ENCODE measurements at regions not wholly inside any gene's neighbourhood (a gene's known extent, or its start where the extent isn't known, plus 50 kb on each side); places are given as distances from the start of the nearest gene placed in this dataset.

- no peak overlapping the region for H3K4me2 ChIP-seq
- Mint-ChIP-seq H3K4me1 (no peaks in the 10 kb centered on the region), H3K36me3 (ENCODE audit: low read depth) (no peaks in the 10 kb centered on the region), H3K4me3 (no peak overlapping the region), H3K9me3 (no peaks in the 10 kb centered on the region; the same call in 2 of the 3 replicates), H3K27me3 (ENCODE audit: insufficient read depth, low read depth, poor library complexity) (no peaks in the 10 kb centered on the region), H3K27ac (no peak overlapping the region)
- H4K20me1 ChIP-seq (replicated peaks; ENCODE audit: insufficient read depth) = no peaks in the 10 kb centered on the region
- no peak for DNase-seq (ENCODE audit: low spot score)
- H3K4me1 ChIP-seq (ENCODE audit: insufficient read depth) = no peaks in the 10 kb centered on the region
- H3K36me3 ChIP-seq (ENCODE audit: insufficient read depth) = no peaks in the 10 kb centered on the region
- H3F3A ChIP-seq (replicated peaks; ENCODE audit: low read depth) = no peaks in the 10 kb centered on the region
- no peaks in the 10 kb centered on the region for H3K27me3 ChIP-seq (ENCODE audit: insufficient read depth)
- H3K4me3 ChIP-seq = no peak overlapping the region
- no peak overlapping the region for H3K27ac ChIP-seq (ENCODE audit: low read depth)
- no peak for ATAC-seq
- no peaks in the 10 kb centered on the region for H3K79me2 ChIP-seq (replicated peaks; ENCODE audit: insufficient read depth)
- no peak overlapping the region for H2AFZ ChIP-seq
- TF ChIP-seq CTCF (conservative IDR thresholded peaks at IDR 0.05; ENCODE audit: low read depth in 2 of 2) (no peak), CREB1 (CRISPR knock-in tag; IDR thresholded peaks at IDR 0.05; ENCODE audit: low read depth) (no peak)
- H3K9me2 ChIP-seq (ENCODE audit: insufficient read depth) = no peaks in the 10 kb centered on the region; the same call in 1 of the 2 replicates
These were observed 93.2 kb upstream of the CXCL14 start for GRCh38 chr5:135671966-135672365.

- Mint-ChIP-seq H3K4me1 (no peaks in the 10 kb centered on the region), H3K9me3 (no peaks in the 10 kb centered on the region), H3K27me3 (ENCODE audit: insufficient read depth, low read depth, poor library complexity) (no peaks in the 10 kb centered on the region), H3K27ac (no peak overlapping the region), H3K4me3 (no peak overlapping the region), H3K36me3 (ENCODE audit: low read depth) (no peaks in the 10 kb centered on the region)
- DNase-seq (ENCODE audit: low spot score) (no peak), ATAC-seq (no peak)
- no peaks in the 10 kb centered on the region; the same call in 1 of the 2 replicates for H3K9me2 ChIP-seq (ENCODE audit: insufficient read depth)
- H3K79me2 ChIP-seq (replicated peaks; ENCODE audit: insufficient read depth) = no peaks in the 10 kb centered on the region
- no peaks in the 10 kb centered on the region for H3K4me1 ChIP-seq (ENCODE audit: insufficient read depth)
- H3K4me3 ChIP-seq = no peak overlapping the region
- no peak overlapping the region for H3K27ac ChIP-seq (ENCODE audit: low read depth)
- no peaks in the 10 kb centered on the region for H4K20me1 ChIP-seq (replicated peaks; ENCODE audit: insufficient read depth)
- H3K27me3 ChIP-seq (ENCODE audit: insufficient read depth) = no peaks in the 10 kb centered on the region
- H3K4me2 ChIP-seq = no peak overlapping the region
- no peak overlapping the region for H2AFZ ChIP-seq
- no peaks in the 10 kb centered on the region for H3K36me3 ChIP-seq (ENCODE audit: insufficient read depth)
- no peaks in the 10 kb centered on the region for H3F3A ChIP-seq (replicated peaks; ENCODE audit: low read depth)
- no peak for TF ChIP-seq EZH2 (IDR thresholded peaks at IDR 0.05; ENCODE audit: low read depth, unreplicated experiment)
- TF ChIP-seq ZNF331 (CRISPR knock-in tag; IDR thresholded peaks at IDR 0.05; ENCODE audit: low read depth) = no peak
- TF ChIP-seq POLR2AphosphoS5 (IDR thresholded peaks at IDR 0.05; ENCODE audit: low read depth) = no peak
- no peak for TF ChIP-seq ZNF114 (CRISPR knock-in tag; IDR thresholded peaks at IDR 0.05)
- TF ChIP-seq NANOG (IDR thresholded peaks at IDR 0.05; ENCODE audit: borderline replicate concordance) = no peak
- TF ChIP-seq REST (IDR thresholded peaks at IDR 0.05; ENCODE audit: unreplicated experiment) = no peak
- no peak for TF ChIP-seq STAT1 (IDR thresholded peaks at IDR 0.05; ENCODE audit: unreplicated experiment)
- TF ChIP-seq JUNB (IDR thresholded peaks at IDR 0.05; ENCODE audit: unreplicated experiment) = no peak
- no peak for TF ChIP-seq ETS1 (IDR thresholded peaks at IDR 0.05)
- TF ChIP-seq EZH2phosphoT487 (IDR thresholded peaks at IDR 0.05; ENCODE audit: unreplicated experiment) = no peak
- TF ChIP-seq CREB1 (CRISPR knock-in tag; IDR thresholded peaks at IDR 0.05; ENCODE audit: low read depth) = no peak
- no peak for TF ChIP-seq CTCF (conservative IDR thresholded peaks at IDR 0.05; ENCODE audit: low read depth in 2 of 2)
These were observed 92.4 kb upstream of the CXCL14 start for GRCh38 chr5:135671052-135671705.
